ENCODE measurements at regions not wholly inside any gene's neighbourhood (a gene's known extent, or its start where the extent isn't known, plus 50 kb on each side); places are given as distances from the start of the nearest gene placed in this dataset.
"Not testable (repeated sequence)": the region's sequence is repeated elsewhere in the genome, so short reads cannot be mapped to it uniquely, and the experiment has no call there.

- no peak for TF ChIP-seq CTCF (conservative IDR thresholded peaks at IDR 0.05; ENCODE audit: low read depth, low read length)
- DNase-seq (ENCODE audit: low read depth): no peak
Measured at GRCh38 chr19:23563326-23563725, 123.7 kb downstream of the ZNF675 start.

GRCh38 chr19:23561341-23561740 lies 125.7 kb downstream of the ZNF675 start:
- no peak for DNase-seq (ENCODE audit: low read depth)
- no peak overlapping the region for H3K4me3 ChIP-seq (ENCODE audit: low read depth, low read length)
- no peak for TF ChIP-seq CTCF (conservative IDR thresholded peaks at IDR 0.05; ENCODE audit: low read depth, low read length)

More at GRCh38 chr19:23563326-23563725, 123.7 kb downstream of the ZNF675 start:
- no peak overlapping the region for H3K4me3 ChIP-seq (ENCODE audit: low read depth, low read length)

- TF ChIP-seq CTCF (conservative IDR thresholded peaks at IDR 0.05; ENCODE audit: low read depth, low read length): no peak
- no peak overlapping the region for H3K4me3 ChIP-seq (ENCODE audit: low read depth, low read length)
- no peak for DNase-seq (ENCODE audit: low read depth)
Measured at GRCh38 chr19:23560051-23560450, 127.0 kb downstream of the ZNF675 start.

- no peak for DNase-seq (ENCODE audit: low read depth)
- H3K4me3 ChIP-seq (ENCODE audit: low read depth, low read length): no peak overlapping the region
- TF ChIP-seq CTCF (conservative IDR thresholded peaks at IDR 0.05; ENCODE audit: low read depth, low read length): no peak
Measured at GRCh38 chr19:23558541-23558940, 128.5 kb downstream of the ZNF675 start.

- no peak for TF ChIP-seq CTCF (conservative IDR thresholded peaks at IDR 0.05; ENCODE audit: low read depth, low read length)
- no peak for DNase-seq (ENCODE audit: low read depth)
- H3K4me3 ChIP-seq (ENCODE audit: low read depth, low read length): no peak overlapping the region
Measured at GRCh38 chr19:23557381-23557780, 129.6 kb downstream of the ZNF675 start.

- TF ChIP-seq CTCF (conservative IDR thresholded peaks at IDR 0.05; ENCODE audit: low read depth, low read length): no peak
- no peak for DNase-seq (ENCODE audit: low read depth)
- H3K4me3 ChIP-seq (ENCODE audit: low read depth, low read length): no peak overlapping the region
Measured at GRCh38 chr19:23554548-23554947, 132.5 kb downstream of the ZNF675 start.

- not testable (repeated sequence) for DNase-seq (ENCODE audit: low read depth); H3K4me3 ChIP-seq (ENCODE audit: low read depth, low read length)
Measured at GRCh38 chr19:23550102-23550501, 136.9 kb downstream of the ZNF675 start.

Data from epithelial cell of proximal tubule (primary cell).